Upper lobe of left lung (tissue), 6 donors: ENCODE measurements at regions not wholly inside any gene's neighbourhood (a gene's known extent, or its start where the extent isn't known, plus 50 kb on each side); places are given as distances from the start of the nearest gene placed in this dataset.

Source experiments
- ATAC-seq, 2 donors: fragments of 200-7000 bp; cut with Tn5 transposase; one replicate each; pipeline ENCODE4 v1.9.1; 2022; ENCODE audit warnings: mild to moderate bottlenecking in 2 of 2, moderate library complexity in 2 of 2; ENCODE audit not compliant: low FRiP score in 2 of 2
- DNase-seq, 2 donors: peaks; one replicate each; pipeline ENCODE4 v3.0.0-alpha.2; 2019 to 2020
- H3K27ac ChIP-seq, 4 donors: fragments of 200-600 bp; sonication (generic); one replicate each; pipeline ENCODE4 v1.5.1; 2016 to 2019
- H3K27me3 ChIP-seq, 4 donors: fragments of 200-600 bp; sonication (generic); one replicate each; pipeline ENCODE4 v1.5.1; 2017 to 2019
- H3K36me3 ChIP-seq, 4 donors: fragments of 200-600 bp; sonication (generic); one replicate each; pipeline ENCODE4 v1.5.1; 2016 to 2019
- H3K4me1 ChIP-seq, 4 donors: fragments of 200-600 bp; sonication (generic); one replicate each; pipeline ENCODE4 v1.5.1; 2018 to 2019
- H3K4me3 ChIP-seq, 4 donors: fragments of 200-600 bp; sonication (generic); one replicate each; pipeline ENCODE4 v1.5.1; 2017 to 2019; ENCODE audit warnings: mild to moderate bottlenecking in 2 of 4, moderate library complexity in 1 of 4
- H3K9me3 ChIP-seq, 4 donors: fragments of 200-600 bp; sonication (generic); one replicate each; pipeline ENCODE4 v1.5.1; 2018 to 2019
- EP300 ChIP-seq, 4 donors: sonication (generic); formaldehyde crosslinking; IDR thresholded peaks; one replicate each; pipeline ENCODE4 v1.5.1; 2017; ENCODE audit warnings: antibody characterized with exemption in 4 of 4, control low read depth in 2 of 4
- POLR2A ChIP-seq, 4 donors: fragments of 450-650 bp; IDR thresholded peaks; one replicate each; pipeline ENCODE4 v1.5.1; 2016 to 2017; ENCODE audit warnings: antibody characterized with exemption in 4 of 4, mild to moderate bottlenecking in 2 of 4
- POLR2AphosphoS5 ChIP-seq, 2 donors: sonication (generic); formaldehyde crosslinking; IDR thresholded peaks; one replicate each; pipeline ENCODE4 v1.5.1; 2017; ENCODE audit warnings: antibody characterized with exemption in 2 of 2
- WGBS, 2 donors: methylation state at CpG; one replicate each; pipeline ENCODE4 v1.1.5; 2017 to 2018; 5-methylcytosine and 5-hydroxymethylcytosine counted together
- TF ChIP-seq, protein P1 (sequence below), 6 experiments: fragments of 450-650 bp in 4 of 6; fragments of 200-600 bp in 2 of 6; sonication (generic) in 2 of 6; IDR thresholded peaks; one replicate each; pipeline ENCODE4 v1.5.1; 2016 to 2019; ENCODE audit warnings: antibody characterized with exemption in 6 of 6
- donor health status: DM: no; HTN: no; CAD: no; lungs with moderate emphysema.
- donor health status: DM: no; HTN: yes; CAD: no; lungs with severe emphysema.

GRCh38 chr11:112352907-112353306 is 92.2 kb upstream of the PLET1 start:
- H3K9me3 ChIP-seq = no peaks in the 10 kb centered on the region
- 78 to 88% methylated on average over 2 of the region's 2 CpGs for WGBS, 2 donors
- peaks cover 0 to 7% (median 0%) of the 10 kb centered on the region in 4 donors for H3K4me1 ChIP-seq
- no peak for TF ChIP-seq POLR2AphosphoS5 (IDR thresholded peaks at IDR 0.05)
- no peak for TF ChIP-seq POLR2A (IDR thresholded peaks at IDR 0.05)
- no peak for TF ChIP-seq EP300 (IDR thresholded peaks at IDR 0.05)
- TF ChIP-seq, protein P1, sequence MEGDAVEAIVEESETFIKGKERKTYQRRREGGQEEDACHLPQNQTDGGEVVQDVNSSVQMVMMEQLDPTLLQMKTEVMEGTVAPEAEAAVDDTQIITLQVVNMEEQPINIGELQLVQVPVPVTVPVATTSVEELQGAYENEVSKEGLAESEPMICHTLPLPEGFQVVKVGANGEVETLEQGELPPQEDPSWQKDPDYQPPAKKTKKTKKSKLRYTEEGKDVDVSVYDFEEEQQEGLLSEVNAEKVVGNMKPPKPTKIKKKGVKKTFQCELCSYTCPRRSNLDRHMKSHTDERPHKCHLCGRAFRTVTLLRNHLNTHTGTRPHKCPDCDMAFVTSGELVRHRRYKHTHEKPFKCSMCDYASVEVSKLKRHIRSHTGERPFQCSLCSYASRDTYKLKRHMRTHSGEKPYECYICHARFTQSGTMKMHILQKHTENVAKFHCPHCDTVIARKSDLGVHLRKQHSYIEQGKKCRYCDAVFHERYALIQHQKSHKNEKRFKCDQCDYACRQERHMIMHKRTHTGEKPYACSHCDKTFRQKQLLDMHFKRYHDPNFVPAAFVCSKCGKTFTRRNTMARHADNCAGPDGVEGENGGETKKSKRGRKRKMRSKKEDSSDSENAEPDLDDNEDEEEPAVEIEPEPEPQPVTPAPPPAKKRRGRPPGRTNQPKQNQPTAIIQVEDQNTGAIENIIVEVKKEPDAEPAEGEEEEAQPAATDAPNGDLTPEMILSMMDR (IDR thresholded peaks at IDR 0.05) = no peak
- no peaks in the 10 kb centered on the region for H3K36me3 ChIP-seq
- ATAC-seq (no peak), DNase-seq (no peak)
- no peaks in the 10 kb centered on the region for H3K27me3 ChIP-seq
- no peak overlapping the region for H3K27ac ChIP-seq
- H3K4me3 ChIP-seq = no peak overlapping the region

DNA sequence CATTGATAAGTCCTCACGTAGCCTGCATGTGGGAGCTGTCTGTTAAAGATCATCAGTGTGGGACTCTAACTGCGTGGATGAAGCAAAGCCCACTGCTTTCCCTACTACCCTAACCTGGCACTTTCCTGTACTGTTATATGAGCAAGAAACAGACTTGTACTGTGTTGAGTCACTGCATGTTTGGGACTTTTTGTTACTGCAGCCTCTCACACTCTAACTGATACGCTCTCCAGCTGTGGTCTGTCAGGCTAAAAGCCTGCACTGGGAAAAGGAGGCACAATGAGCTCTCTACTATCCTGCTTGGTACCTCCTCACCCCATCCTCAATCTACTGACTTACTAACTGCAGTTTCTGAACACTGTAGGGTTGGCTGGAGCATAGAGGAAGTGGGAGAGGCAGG is 93.7 kb upstream of the PLET1 start:
- H3K4me1 ChIP-seq = peaks cover 0 to 7% (median 0%) of the 10 kb centered on the region in 4 donors
- no peak for ATAC-seq
- 92 to 96% methylated on average over 3 of the region's 3 CpGs for WGBS, 2 donors
- no peaks in the 10 kb centered on the region for H3K9me3 ChIP-seq
- TF ChIP-seq POLR2A (IDR thresholded peaks at IDR 0.05) (no peak), EP300 (IDR thresholded peaks at IDR 0.05) (no peak), POLR2AphosphoS5 (IDR thresholded peaks at IDR 0.05) (no peak)
- TF ChIP-seq, protein P1 (IDR thresholded peaks at IDR 0.05) = no peak
- no peaks in the 10 kb centered on the region for H3K27me3 ChIP-seq
- no peak overlapping the region for H3K4me3 ChIP-seq
- no peaks in the 10 kb centered on the region for H3K36me3 ChIP-seq
- no peak for DNase-seq
- H3K27ac ChIP-seq = no peak overlapping the region

GRCh38 chr11:112355726-112356125 is 95.1 kb upstream of the PLET1 start:
- Histone ChIP-seq H3K27ac (no peak overlapping the region), H3K36me3 (no peaks in the 10 kb centered on the region), H3K9me3 (no peaks in the 10 kb centered on the region), H3K27me3 (no peaks in the 10 kb centered on the region), H3K4me1 (peaks cover 0 to 7% (median 0%) of the 10 kb centered on the region in 4 donors), H3K4me3 (no peak overlapping the region)
- WGBS, 2 donors = 60 to 74% methylated on average over 4 of the region's 4 CpGs
- peak; percentile 42 to 73 for ATAC-seq
- TF ChIP-seq, protein P1 (IDR thresholded peaks at IDR 0.05) = peak in 2 of 6 experiments; percentile 16 to 25
- TF ChIP-seq POLR2A (IDR thresholded peaks at IDR 0.05) (no peak), EP300 (IDR thresholded peaks at IDR 0.05) (no peak)
- peak in 1 of 2 donors; percentile 54 for DNase-seq

- no peaks in the 10 kb centered on the region for H3K27me3 ChIP-seq
- no peak for DNase-seq
- H3K4me3 ChIP-seq = no peak overlapping the region
- 67 to 75% methylated on average over 2 of the region's 2 CpGs for WGBS, 2 donors
- TF ChIP-seq, protein P1 (IDR thresholded peaks at IDR 0.05) = no peak
- TF ChIP-seq POLR2A (IDR thresholded peaks at IDR 0.05) (no peak), EP300 (IDR thresholded peaks at IDR 0.05) (no peak), POLR2AphosphoS5 (IDR thresholded peaks at IDR 0.05) (no peak)
- peaks cover 0 to 7% (median 0%) of the 10 kb centered on the region in 4 donors for H3K4me1 ChIP-seq
- ATAC-seq = no peak
- H3K36me3 ChIP-seq = no peaks in the 10 kb centered on the region
- no peak overlapping the region for H3K27ac ChIP-seq
- H3K9me3 ChIP-seq = no peaks in the 10 kb centered on the region
Measured at GRCh38 chr11:112357488-112357887, 96.8 kb upstream of the PLET1 start.

DNA sequence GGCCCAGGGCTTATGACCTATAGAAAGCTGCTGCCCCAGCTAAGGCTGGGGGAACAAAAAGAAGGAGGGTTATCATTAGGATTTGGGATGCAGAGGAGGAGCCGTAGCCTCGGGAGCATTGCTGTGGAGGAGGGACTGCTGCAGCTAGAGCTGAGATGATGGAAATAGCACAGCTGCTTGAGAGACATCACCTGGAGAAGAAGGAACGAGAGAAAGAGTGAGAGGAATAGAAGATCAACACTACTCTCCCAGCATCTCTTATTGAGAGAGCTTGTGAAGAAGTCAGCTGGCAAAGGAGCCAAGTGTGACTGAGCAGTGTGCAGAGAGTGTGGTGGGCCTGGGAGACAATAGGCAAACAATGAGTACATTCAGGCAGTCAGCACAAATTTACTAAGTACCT is 100.7 kb upstream of the PLET1 start:
- 87 to 95% methylated on average over 3 of the region's 3 CpGs for WGBS, 2 donors
- TF ChIP-seq POLR2A (IDR thresholded peaks at IDR 0.05) = no peak
- TF ChIP-seq, protein P1 (IDR thresholded peaks at IDR 0.05) = no peak
- TF ChIP-seq EP300 (IDR thresholded peaks at IDR 0.05) = no peak
- TF ChIP-seq POLR2AphosphoS5 (IDR thresholded peaks at IDR 0.05) = no peak
- Histone ChIP-seq H3K27me3 (no peaks in the 10 kb centered on the region), H3K4me1 (no peaks in the 10 kb centered on the region), H3K9me3 (no peaks in the 10 kb centered on the region), H3K36me3 (no peaks in the 10 kb centered on the region), H3K4me3 (no peak overlapping the region), H3K27ac (no peak overlapping the region)
- ATAC-seq = no peak
- no peak for DNase-seq
